ENCODE measurements at regions not wholly inside any gene's neighbourhood (a gene's known extent, or its start where the extent isn't known, plus 50 kb on each side); places are given as distances from the start of the nearest gene placed in this dataset.
"Not testable (repeated sequence)": the region's sequence is repeated elsewhere in the genome, so short reads cannot be mapped to it uniquely, and the experiment has no call there.

- H3K27me3 ChIP-seq, result no peaks in the 10 kb centered on the region
- TF ChIP-seq CTCF (IDR thresholded peaks at IDR 0.05), result no peak
- intact Hi-C loops (cut with DNase I), result no loop called here
- peaks cover 0 to 8% (median 0%) of the 10 kb centered on the region in 11 donors for H3K9me3 ChIP-seq
- H3K4me1 ChIP-seq, result no peaks in the 10 kb centered on the region
- ATAC-seq (no peak), DNase-seq (no peak)
- WGBS, 2 donors, result 72% methylated on average over 4 of the region's 4 CpGs
- H3K4me3 ChIP-seq, result no peak overlapping the region
- H3K36me3 ChIP-seq, result no peaks in the 10 kb centered on the region
- H3K27ac ChIP-seq, result no peak overlapping the region
These were observed 53.3 kb upstream of the CYLC2 start for GRCh38 chr9:102941868-102942267.

DNA sequence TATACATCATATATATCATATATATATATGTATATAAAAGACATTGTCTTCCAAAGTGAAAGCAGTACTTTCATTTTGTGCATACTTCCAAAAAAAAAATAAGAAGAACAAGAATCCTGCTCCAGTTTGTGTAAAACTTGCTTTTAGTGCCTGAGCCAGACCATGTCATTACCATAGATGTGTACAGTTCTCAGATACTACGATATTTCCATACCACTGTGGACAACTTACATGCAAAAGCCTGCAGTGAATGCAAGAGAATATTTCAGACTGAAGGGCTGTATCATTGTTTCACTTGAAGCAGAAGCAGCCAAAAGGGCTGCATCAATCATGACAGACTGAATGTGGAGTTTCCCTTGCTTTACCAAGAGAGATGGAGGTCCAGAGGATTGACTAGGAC, 72.6 kb upstream of the CYLC2 start:
- Histone ChIP-seq H3K27me3 (no peaks in the 10 kb centered on the region), H3K9me3 (peaks cover 0 to 4% (median 0%) of the 10 kb centered on the region in 11 donors), H3K27ac (no peak overlapping the region), H3K36me3 (no peaks in the 10 kb centered on the region), H3K4me3 (no peak overlapping the region), H3K4me1 (no peaks in the 10 kb centered on the region)
- DNase-seq, result no peak
- no peak for ATAC-seq
- intact Hi-C loops (cut with DNase I), result no loop called here
- 82 to 86% methylated on average over 1 of the region's 1 CpG for WGBS, 2 donors
- TF ChIP-seq CTCF (IDR thresholded peaks at IDR 0.05), result no peak

DNA sequence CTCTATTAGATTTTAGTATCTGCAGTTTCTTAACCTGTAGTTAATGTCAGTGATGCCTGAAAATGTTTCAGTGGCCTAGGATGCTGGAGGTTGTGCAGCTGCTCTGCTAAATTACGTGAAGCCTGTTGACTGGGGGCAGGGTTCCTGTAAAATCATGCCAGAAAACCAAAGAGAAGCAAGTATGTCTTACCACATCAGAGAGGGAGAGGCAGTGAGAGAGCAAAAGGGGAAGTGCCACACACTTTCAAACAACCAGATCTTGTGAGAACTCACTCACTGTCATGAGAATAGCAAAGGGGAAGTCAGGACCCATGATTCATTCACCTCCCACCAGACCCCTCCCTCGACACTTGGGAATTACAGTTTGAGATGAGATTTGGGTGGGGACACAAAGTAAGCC, 83.9 kb upstream of the CYLC2 start:
- WGBS, 2 donors, result 47 to 71% methylated on average over 2 of the region's 2 CpGs
- TF ChIP-seq CTCF (IDR thresholded peaks at IDR 0.05), result no peak
- ATAC-seq (no peak), DNase-seq (no peak)
- Histone ChIP-seq H3K36me3 (no peaks in the 10 kb centered on the region), H3K4me3 (no peak overlapping the region), H3K4me1 (no peaks in the 10 kb centered on the region), H3K27me3 (no peaks in the 10 kb centered on the region), H3K9me3 (peaks cover 0 to 9% (median 0%) of the 10 kb centered on the region in 11 donors), H3K27ac (no peak overlapping the region)
- intact Hi-C loops (cut with DNase I), result no loop called here

DNA sequence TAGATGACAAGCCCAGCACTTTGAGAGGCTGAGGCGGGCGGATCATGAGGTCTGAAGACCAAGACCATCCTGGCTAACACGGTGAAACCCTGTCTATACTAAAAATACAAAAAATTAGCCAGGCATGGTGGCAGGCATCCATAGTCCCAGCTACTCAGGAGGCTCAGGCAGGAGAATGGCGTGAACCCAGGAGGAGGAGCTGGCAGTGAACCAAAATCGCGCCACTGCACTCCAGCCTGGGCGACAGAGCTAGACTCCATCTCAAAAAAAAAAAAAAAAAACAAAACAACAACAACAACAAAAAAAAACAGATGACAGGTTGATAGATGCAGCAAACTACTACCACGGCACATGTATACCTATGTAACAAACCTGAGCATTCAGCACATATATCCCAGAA, 89.3 kb upstream of the CYLC2 start:
- ATAC-seq; H3K4me3 ChIP-seq; H3K27me3 ChIP-seq; H3K27ac ChIP-seq; DNase-seq; H3K36me3 ChIP-seq; intact Hi-C loops (cut with DNase I); H3K4me1 ChIP-seq: not testable (repeated sequence)
- H3K9me3 ChIP-seq, result peaks cover 0 to 44% (median 5%) of the 10 kb centered on the region in 11 donors
- WGBS, 2 donors, result 83 to 84% methylated on average over 8 of the region's 8 CpGs

DNA sequence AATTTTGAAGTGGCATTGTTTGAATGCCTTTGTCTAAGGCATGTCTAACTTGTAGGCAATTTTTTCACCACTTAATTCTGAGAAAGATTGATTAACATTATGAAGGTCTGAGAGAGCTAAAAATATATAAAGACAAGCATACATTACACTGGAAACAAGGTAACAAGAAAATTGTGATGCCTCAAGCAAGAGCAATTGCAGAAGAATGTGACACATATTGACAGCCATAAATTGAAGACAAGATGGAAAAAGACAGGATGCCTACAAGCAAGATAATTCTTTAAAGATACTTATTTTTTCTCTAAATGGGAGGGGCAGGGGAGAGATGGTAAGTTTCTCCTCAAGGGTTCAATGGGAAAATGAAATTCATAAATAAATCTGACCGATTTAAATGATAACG, 103.1 kb upstream of the CYLC2 start:
- intact Hi-C loops (cut with DNase I), result no loop called here
- Histone ChIP-seq H3K27me3 (no peaks in the 10 kb centered on the region), H3K9me3 (peaks cover 0 to 7% (median 0%) of the 10 kb centered on the region in 11 donors), H3K4me1 (no peaks in the 10 kb centered on the region), H3K27ac (no peak overlapping the region), H3K36me3 (no peaks in the 10 kb centered on the region), H3K4me3 (no peak overlapping the region)
- WGBS, 2 donors, result 90 to 93% methylated on average over 2 of the region's 2 CpGs
- ATAC-seq (no peak), DNase-seq (no peak)
- TF ChIP-seq CTCF (IDR thresholded peaks at IDR 0.05), result no peak

- H3K9me3 ChIP-seq; H3K4me1 ChIP-seq; H3K27me3 ChIP-seq; H3K27ac ChIP-seq; ATAC-seq; DNase-seq; H3K36me3 ChIP-seq; intact Hi-C loops (cut with DNase I); H3K4me3 ChIP-seq: not testable (repeated sequence)
- WGBS, 2 donors, result 89 to 95% methylated on average over 5 of the region's 5 CpGs
These were observed 106.4 kb upstream of the CYLC2 start for GRCh38 chr9:102888747-102889146.
